Right renal cortex interstitium (tissue), 3 donors: ENCODE measurements at regions not wholly inside any gene's neighbourhood (a gene's known extent, or its start where the extent isn't known, plus 50 kb on each side); places are given as distances from the start of the nearest gene placed in this dataset.
"Not testable (repeated sequence)": the region's sequence is repeated elsewhere in the genome, so short reads cannot be mapped to it uniquely, and the experiment has no call there.

Experiments used
- DNase-seq, 3 donors: peaks; one replicate each; pipeline ENCODE4 v3.0.0-alpha.2; 2013; ENCODE audit warnings: low read depth in 3 of 3, low spot score in 2 of 3

DNA sequence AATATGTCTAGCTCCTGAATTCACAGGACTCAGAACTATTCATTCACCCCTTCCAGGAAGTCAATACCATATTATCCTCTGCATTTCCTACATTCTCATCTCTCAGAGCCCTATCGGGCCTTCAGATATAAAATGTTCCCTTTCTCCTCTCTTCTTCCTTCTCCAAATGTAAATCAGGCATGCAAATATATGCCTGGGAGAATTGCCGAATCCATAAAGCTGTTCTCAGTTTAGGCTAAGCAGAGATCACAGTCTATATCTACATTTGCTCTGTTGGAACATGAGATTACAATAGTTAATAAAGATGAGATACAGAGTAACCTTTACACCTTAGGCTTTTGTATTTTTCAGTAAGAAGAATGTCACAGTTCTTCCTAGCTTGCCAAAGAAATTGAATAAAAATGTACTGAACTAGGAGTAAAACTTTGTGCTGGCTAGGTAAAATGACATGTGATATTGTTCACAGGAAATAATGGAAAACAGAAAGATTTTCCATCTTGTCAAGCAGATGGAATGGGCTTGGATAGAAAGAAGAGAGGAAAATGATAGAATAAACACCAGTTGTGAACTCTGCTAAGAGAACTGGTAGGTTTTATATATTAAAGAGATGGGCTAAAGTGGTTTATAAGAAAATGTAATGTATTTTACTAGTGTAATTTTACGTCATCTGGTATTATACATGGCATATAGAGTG is 161.5 kb downstream of the NRIP1 start:
- no peak for DNase-seq

DNA sequence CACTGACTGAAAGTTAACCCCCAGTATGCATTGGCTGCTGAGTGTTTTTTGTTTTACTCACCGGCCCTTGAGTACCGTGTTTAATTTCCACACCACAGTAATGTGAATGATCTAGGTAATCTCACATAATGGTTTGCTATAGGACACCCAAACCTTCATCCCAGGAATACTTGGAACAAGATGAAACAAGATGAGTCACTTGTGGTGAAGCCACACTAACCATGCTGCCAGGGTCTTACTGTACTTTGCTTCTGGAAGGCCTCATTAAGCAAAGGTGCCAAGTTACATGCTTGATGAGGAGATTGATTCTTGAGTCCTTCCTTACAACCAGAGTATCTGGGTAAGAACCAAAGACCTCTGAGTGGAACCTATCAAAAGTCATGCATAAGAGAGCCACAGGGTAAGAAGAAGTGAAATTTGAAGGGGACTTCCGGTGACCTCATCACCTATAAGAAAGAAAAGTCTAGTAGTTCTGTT is 163.3 kb downstream of the NRIP1 start:
- no peak for DNase-seq

DNA sequence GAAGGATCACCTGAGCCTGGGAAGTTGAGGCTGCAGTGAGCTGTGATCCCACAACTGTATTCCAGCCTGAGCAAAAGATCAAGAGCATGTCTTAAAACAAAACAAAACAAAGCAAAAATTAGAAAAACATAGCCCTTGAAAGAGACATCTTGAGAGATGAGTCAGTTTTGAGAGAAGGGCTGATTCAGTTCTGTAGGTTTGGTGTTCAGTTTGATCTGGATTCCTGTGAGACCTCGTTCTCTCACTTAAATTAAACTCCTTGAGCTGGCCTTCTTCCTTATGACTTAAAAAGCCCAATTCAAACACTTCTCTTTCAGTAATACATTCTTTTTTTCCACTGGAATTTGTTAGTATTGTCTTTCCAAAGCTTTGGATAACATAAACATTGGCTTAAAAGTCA is 164.2 kb downstream of the NRIP1 start:
- no peak for DNase-seq

DNA sequence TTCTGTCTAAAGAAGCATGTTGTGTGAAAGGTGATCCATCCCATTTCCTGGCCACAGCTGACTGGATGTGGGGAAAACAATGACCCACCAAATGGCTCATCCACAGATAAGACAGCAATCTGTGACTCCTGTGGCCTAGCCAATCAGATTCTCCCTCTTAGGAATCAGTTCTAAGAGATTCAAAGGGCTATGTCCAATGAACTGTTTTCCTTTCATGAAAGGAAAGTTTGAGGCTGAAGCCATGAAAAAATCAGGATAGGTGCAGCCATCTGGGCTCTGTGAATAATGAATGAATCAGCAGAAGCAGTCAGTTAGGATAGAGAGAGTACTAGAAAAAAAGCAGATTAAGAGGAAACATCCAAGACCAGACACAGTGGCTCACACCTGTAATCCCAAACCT is 164.7 kb downstream of the NRIP1 start:
- DNase-seq: no peak

DNA sequence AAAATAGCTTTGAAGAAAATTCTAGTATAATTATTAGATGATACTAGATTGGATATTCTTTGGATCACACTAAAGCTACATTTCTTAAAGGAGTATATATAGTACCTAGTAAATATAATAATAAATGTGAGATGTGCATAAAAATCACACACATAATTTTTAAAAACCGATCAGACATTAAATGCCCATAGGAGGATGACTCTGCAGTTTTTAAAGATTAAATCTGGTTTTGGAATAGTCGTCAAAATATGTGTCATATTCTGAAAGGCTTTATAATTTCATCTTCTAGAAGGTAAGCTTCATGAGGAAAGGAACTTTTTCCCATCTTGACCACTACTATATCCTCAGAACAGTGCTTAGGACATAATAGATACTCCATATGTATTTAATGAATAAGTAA is 169.0 kb downstream of the NRIP1 start:
- DNase-seq: no peak

DNA sequence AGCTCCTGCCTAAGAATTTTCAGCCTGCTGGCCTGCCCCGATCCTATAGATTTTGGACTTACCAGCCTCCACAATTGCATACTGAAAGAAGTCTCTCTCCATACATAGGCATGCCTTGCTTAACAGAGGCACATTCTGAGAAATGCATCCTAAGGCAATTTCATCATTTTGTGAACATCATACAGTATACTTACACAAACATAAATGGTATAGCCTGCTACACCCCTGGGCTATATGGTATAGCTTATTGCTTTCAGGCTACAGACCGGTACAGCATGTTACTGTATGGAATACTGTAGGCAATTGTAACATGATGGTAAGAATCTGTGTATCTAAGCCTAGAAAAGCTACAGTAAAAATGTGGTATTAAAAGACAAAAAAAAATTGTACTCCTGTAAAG is 174.7 kb downstream of the NRIP1 start:
- DNase-seq: no peak

DNA sequence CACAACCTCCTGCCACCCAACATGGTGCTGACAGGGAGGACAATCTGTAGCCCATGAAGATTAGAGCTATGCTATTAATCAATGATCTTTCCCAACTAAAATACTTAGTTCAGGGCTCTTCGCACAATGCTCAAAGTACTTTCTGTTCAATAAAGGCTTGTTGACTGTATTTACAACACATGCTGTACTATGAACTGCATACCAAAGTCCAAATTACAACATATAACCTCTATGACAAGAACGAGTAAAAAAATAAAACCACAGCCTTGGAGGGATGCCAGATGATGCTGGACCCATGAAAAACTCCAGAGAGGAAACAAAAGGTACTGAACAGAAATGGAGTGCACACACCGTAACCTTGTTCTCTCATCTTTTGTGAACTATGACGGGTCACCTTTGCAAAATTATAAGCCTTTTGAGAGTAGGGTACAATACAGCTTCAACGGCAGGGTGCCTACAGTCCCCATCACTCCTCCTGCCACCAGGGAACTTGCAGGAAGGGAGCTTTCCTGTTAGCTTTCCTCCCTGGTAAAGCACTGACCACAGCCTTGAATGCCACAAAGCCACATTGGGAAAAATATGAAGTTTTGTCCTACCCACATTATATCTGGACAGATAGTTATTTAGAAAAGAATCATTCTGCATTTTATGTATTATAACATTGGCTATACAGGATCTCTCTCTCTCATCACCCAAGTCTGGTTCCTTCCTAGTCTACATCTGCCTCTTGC is 175.6 kb downstream of the NRIP1 start:
- DNase-seq: no peak

DNA sequence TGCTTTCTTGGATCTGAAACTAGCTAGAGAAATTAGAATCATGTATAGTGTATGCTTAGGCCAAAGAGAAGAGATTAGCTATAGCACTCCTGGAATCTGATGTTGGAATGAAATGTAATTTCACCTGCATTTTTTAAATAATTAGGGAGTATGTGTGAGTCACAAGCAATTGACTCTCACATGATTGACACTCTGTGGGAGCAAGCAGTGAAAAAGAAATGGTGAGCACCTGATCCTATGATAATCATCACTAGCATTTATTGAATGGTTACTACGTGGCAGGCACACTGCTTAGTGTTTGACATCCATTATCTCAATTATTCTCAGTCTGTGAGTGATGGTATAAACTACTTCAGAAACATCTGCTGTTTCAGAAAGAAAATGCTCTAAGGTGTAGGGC is 176.6 kb downstream of the NRIP1 start:
- no peak for DNase-seq

DNA sequence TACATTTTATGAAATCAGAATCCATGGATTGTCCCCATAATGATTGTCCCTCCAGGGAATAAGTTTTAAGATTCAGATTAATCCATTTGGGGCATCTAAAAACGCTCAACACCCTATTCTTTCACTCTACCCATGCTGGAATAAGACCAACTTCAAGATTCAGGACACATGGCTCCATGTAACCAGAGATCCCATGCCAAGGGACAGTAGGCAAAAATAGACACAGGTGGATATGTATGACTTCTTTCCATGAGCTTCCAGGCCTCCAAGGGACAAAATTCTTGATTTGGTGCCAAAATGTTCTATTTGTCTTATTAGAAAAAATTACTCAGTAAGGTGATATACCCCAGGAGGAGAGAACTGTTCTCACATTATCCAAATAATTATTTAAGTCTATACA is 178.8 kb downstream of the NRIP1 start:
- DNase-seq: no peak

DNA sequence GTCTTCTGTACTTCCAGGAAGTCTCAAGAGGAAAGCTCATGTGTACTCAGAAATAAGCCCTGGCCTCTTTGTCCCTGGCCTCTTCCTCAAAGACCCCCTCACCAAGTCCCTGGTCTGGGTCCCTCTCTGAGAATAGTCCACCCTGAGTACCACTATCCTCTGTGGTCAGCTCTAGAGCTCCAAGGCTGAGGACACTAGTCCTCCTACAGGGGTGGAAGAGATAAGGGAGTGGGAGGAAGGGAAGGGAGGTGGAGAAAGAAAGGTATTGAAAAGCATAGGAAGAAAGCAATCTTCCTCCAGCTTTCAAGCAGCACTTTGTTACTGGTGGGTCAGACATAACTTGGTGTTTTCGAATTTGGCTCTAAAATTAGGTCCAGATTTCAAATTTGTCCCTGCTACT is 181.4 kb downstream of the NRIP1 start:
- no peak for DNase-seq

DNA sequence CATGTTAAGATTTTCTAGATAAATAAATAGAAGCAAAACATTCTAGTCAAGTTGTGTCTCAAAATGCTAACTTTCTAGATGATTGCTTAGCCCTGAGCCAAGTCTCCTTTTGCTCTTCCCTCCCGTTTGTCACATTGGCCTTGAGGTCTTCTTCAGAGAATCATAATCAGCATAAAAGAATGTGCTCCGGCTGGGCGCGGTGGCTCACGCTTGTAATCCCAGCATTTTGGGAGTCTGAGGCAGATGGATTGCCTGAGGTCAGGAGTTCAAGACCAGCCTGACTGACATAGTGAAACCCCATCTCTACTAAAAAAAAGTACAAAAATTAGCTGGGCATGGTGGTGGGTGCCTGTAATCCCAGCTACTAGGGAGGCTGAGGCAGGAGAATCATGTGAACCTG is 182.3 kb downstream of the NRIP1 start:
- DNase-seq: not testable (repeated sequence)

DNA sequence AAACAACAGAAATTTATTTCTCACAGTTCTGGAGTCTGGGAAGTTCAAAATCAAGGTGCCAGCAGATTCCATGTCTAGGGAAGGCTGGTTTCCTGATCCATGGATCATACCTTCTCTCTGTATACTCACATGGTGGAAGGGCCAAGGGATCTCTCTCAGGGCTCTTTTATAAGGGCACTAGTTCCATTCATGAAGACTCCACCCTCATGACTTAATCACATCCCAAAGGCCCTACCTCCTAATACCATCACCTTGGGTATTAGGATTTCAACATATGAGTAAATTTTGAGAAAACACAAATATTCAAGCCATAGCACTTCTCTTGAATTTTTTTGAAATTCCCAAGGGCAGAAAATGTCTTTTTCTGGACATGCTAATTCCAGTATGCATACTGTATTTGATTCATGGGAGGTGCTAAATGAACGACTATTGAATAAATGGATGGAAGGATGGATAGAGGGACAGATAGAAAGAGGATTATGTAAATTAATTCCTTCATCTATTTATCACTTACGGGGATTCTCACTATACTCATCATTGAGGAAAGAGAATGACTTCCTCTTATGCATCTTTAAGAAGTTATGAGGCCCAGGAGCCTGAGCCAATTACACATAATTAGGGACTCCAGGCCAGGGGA is 182.8 kb downstream of the NRIP1 start:
- no peak for DNase-seq

DNA sequence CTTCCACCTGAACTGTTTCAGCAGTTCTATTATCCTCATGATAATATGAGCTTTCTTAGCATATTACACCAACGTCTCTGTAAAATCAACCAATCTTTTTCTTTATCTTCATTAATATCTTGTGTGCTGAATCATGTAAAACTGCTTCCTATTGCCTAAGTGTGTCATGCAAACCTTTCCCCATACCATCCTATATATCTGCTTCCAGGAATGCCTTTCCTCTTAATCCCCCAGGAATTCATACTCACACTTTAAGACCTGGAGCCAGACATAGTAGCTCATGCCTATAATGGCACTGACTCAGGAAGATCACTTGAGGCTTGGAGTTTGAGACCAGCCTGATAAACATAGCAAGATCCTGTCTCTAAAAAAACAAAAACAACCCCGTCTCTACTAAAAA is 183.9 kb downstream of the NRIP1 start:
- no peak for DNase-seq

DNA sequence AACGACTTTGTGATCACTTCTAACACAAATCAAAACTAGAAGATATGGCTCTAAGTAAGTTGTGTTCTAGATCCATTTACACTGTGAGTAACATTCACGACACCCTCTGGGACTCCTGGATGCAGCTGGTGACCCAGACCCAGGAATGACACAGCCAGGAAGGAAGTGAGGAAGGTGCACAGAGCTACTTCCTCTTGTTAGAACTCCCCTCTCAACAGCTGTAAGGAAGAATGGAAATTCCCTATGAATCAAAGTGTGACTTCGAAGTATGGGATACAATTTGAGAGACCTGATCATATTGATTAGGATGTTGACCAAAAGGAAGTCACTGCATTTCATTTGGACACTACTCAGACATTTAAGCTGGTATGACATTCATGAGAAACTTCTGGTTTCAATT is 185.3 kb downstream of the NRIP1 start:
- DNase-seq: no peak

DNA sequence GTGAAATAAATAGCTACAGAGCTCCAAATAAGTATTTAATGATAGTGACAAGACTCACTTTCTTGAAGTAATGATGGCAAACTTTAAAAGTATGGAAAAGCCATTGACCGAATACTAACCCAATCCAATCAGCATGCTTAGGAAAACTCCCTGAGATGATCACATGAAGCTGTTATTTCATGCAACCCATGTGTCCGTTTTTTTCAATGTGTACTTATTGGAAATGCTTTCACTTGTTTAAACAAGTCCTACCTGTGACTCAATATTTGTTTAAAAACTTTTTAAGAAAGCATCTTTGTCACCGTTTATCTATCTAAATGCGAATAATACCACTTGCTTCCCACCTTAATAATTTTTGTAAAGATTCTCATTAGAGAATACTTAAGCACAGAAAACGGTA is 185.8 kb downstream of the NRIP1 start:
- DNase-seq: no peak

DNA sequence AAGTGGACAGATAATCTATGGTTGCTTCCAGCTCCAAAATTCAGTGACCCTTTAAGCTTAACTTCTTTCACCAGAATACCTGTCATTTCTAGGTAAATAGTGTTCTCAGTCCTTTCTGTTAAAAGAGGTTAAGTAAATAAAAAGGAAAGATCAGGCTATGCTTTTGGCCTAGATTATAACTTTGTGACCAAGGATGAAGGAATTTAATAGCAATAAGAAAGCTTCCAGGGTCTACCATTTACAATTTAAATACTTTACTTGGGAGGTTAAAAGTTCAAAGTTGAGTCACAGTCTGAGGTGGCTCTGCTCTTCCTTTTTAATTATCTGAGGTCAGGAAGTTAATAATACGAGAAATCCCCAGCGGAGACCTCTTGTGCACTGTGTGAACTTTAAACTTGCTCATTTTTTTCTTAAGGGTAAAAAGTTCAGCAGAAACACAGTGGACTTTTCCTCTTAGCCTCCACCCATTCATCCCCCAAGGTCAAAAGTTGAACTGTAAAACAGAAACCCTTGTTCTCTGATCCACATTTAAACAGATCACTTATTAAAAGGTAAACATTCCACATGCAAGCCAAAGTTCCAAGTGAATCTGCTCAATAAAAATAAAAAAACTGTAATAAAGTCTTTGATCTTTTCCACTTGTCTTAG is 187.1 kb downstream of the NRIP1 start:
- DNase-seq: no peak

DNA sequence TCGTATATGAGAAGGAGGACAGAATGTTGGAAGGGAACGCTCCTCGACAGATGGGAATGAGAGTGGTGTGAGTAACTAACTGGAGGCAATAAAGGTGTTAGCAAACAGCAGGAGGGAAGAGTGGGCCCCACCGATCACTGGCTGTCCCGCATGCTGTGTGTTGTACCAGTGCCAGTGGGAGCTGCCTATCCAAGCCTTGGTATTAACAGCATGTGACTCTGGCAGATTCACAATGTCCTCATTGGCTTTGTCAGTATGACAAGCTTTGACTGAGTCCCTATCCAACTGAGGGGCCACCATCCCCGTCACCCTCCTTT is 188.3 kb downstream of the NRIP1 start:
- DNase-seq: no peak

DNA sequence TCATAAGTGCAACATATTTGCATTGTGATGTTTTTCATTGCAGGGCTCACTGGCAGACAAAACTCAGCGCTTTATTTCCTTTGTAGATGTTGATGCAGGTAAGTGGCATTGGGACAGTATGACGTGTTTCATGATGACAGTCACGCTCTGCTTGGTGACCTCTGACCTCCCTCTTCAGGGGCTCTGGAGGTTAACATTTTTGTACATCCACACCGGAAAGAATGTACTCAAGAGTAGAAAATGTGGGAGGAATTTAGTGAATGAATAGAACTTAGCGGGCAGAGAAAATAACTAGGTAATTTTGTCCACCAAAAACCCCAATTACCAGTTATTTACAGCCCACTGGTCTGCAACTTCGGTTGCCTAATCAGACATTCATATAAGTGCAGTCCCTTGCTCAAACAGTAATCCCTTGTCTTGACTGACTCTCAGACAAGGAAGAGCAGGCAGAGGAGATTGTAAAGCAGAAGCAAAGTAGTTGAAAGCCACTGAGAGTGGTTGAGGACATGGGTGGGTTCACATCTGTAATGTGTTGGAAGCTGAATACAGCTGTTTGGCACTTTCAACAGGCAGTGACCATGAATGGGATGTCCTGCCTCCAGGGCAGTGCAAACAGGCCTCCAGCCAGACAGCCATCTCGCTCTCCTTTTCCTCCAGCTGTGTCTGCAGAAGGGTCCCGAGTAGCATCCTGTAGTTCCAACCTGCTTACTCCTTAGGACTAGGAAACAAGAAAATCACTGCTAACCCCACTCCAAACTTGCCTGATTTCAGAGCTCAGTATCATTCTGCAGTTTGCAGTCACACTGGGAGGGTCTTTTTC is 188.9 kb downstream of the NRIP1 start:
- DNase-seq: no peak

DNA sequence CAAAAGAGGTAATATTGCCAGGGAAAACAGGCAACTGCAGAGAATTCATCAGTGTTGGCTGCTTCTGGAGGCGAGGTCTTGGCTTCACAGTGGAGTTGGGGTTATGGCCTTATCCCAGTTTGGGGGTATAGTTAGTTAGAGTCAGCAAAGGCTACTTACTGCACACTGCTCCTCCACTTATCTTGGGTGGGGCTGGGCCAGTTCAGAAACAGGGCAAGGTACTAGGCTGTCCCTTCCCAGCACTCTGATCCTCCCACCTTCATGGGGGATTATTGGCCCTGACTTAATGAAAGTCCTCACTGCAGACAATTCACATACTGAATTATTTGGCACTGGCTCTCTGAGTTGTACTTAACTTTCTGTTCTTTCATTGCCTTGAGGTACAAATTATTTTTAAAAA is 189.6 kb downstream of the NRIP1 start:
- no peak for DNase-seq

DNA sequence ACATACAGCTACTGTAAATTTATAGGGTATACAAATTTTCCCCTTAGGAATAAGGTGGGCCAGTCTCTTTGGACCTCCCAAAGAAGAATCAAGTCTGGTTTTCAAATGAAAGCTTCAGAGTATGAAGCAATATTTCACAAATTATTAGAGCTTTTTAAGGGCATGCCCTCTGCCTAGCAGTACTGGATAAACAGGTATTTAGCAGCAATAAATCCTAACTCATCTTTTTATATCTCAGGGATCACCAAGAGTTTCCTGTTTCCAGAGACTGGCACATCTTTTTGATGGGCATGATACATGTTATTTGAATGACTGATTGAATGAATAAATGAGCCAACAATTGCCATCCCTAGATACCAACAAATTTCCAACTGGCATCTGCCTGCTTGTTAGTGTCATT is 190.4 kb downstream of the NRIP1 start:
- no peak for DNase-seq

DNA sequence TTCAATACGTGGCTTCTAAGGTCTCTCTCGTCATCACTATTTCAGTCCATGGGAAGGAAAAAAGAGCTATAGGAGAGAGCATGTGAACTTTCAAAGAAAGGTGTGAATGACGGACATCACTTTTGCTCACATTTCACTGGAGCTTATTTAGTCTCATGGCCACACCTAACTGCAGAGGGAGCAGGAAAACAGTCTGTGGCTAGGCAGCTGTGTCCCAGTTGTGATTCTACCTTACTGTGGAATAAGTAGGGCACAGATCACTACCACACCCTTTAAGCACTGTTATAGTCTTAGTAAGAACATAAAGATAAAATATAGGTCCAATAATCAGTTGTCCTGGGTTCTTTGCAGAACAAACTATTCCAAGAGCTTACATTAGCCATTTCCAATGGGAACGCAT is 192.9 kb downstream of the NRIP1 start:
- DNase-seq: no peak
